ENCODE measurements at regions not wholly inside any gene's neighbourhood (a gene's known extent, or its start where the extent isn't known, plus 50 kb on each side); places are given as distances from the start of the nearest gene placed in this dataset.

DNA sequence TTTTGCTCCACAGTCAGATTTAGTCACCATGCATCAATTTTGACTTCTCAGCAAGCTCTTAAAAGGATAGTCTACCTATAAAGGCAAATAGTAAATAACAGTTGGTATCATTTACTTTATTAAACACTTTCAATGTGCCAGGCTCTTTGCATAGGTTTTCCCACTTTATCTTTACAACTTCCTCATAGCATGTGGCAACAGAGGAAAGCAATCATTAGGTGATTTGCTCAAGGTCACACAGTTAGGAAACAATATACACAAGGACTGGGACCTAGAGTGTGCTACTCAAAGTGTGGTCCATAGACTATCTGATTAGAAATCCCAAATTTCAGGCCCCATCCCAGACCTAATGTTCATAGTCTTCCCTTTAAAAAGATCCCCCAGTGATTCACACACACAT, 212.3 kb downstream of the MTERF1 start:
- TF ChIP-seq POLR2A (IDR thresholded peaks at IDR 0.05) (no peak), CTCF (IDR thresholded peaks at IDR 0.05) (no peak), POLR2AphosphoS5 (IDR thresholded peaks at IDR 0.05) (no peak)

Measured in stomach (tissue), 4 donors.